Bronchial epithelial cell (primary cell): ENCODE measurements at regions not wholly inside any gene's neighbourhood (a gene's known extent, or its start where the extent isn't known, plus 50 kb on each side); places are given as distances from the start of the nearest gene placed in this dataset.
A peak's percentile ranks its signal among the peaks of the same experiment; 100 is the strongest.

Source experiments
- DNase-seq: peaks from one replicate; pipeline ENCODE4 v3.0.0-alpha.2; 2010; ENCODE audit warnings: low read depth
- FAIRE-seq: peaks from 2 replicates; lab custom pipeline; 2011; peaks lifted over from hg19 to GRCh38; lab: Jason Lieb, UNC
- H3K27me3 ChIP-seq: 2 replicates; pipeline ENCODE4 v1.5.1; 2011; ENCODE audit warnings: low read length; ENCODE audit not compliant: control insufficient read depth, insufficient read depth
- H3K36me3 ChIP-seq: 2 replicates; pipeline ENCODE4 v1.5.1; 2011; ENCODE audit warnings: low read length; ENCODE audit not compliant: control insufficient read depth, insufficient read depth
- H3K4me3 ChIP-seq: 2 replicates; pipeline ENCODE4 v1.5.1; 2011; ENCODE audit warnings: mild to moderate bottlenecking, low read depth, low read length, control low read depth
- TF ChIP-seq, protein P1 (sequence below): IDR thresholded peaks from 2 replicates; pipeline ENCODE4 v1.5.1; 2011; ENCODE audit warnings: mild to moderate bottlenecking, moderate library complexity, low read length, control low read depth, inconsistent platforms; ENCODE audit not compliant: insufficient read depth, severe bottlenecking

DNA sequence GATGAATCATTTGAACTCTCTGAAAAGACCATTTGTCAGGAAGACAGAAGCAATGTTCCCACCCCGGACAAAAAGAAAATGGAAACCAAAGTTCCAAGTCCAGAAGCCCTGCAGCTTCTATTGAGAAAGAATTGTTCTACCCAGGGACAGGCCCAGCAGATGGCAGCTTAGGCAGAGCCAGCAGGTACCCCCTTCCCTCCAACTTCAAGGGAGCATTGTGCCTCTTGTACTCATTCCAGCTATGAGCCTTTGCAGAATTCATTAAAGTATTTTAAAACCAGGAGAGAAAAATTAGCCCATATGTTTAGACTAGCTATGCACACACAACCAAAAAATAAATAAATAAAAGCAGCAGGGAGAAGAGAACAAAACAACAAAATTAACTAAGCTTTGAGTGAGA lies 85.2 kb upstream of the KCND3 start:
- no peak for FAIRE-seq
- TF ChIP-seq, protein P1, sequence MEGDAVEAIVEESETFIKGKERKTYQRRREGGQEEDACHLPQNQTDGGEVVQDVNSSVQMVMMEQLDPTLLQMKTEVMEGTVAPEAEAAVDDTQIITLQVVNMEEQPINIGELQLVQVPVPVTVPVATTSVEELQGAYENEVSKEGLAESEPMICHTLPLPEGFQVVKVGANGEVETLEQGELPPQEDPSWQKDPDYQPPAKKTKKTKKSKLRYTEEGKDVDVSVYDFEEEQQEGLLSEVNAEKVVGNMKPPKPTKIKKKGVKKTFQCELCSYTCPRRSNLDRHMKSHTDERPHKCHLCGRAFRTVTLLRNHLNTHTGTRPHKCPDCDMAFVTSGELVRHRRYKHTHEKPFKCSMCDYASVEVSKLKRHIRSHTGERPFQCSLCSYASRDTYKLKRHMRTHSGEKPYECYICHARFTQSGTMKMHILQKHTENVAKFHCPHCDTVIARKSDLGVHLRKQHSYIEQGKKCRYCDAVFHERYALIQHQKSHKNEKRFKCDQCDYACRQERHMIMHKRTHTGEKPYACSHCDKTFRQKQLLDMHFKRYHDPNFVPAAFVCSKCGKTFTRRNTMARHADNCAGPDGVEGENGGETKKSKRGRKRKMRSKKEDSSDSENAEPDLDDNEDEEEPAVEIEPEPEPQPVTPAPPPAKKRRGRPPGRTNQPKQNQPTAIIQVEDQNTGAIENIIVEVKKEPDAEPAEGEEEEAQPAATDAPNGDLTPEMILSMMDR: no peak
- DNase-seq: no peak
- Histone ChIP-seq H3K36me3 (no peaks in the 10 kb centered on the region), H3K27me3 (no peaks in the 10 kb centered on the region), H3K4me3 (no peak overlapping the region)

DNA sequence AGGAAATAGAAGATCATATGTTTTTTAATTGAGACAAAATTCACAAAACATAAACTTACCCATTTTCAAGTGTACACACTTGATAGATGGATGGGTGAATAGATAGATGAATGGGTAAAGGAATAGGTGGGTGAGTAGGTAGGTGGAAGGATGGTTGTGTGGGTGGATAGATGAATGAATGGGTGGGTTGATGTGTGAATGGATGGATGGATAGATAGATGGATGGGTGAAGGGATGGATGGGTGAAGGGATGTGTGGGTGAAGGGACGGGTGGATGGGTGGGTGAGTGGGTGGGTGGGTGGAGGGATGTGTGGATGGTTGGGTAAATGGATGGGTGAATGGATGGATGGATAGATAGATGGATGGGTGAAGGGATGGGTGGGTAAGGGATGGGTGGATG lies 86.1 kb upstream of the KCND3 start:
- no peaks in the 10 kb centered on the region for H3K36me3 ChIP-seq
- no peak for FAIRE-seq
- DNase-seq: no peak
- H3K4me3 ChIP-seq: no peak overlapping the region
- TF ChIP-seq, protein P1: no peak
- no peaks in the 10 kb centered on the region for H3K27me3 ChIP-seq

DNA sequence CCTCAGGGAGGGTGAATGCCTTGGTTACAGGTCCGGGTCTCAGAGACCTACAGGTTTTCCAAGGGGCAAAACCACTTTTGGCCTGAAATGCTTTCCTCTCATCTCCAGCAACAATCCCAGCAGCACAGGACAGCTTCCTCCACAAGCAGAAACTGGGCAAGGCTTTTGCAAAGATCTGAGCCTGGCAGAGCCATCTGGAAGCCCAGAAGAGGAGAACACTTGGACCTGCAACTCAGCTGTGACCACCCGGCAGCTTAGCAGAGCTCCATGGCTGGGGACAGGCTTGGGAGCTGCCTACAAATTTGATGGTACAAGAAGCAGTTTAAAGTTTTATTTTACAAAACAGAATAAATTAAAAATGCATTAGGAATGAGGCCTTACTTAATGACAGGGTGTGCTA lies 90.0 kb upstream of the KCND3 start:
- TF ChIP-seq, protein P1: no peak
- FAIRE-seq (no peak), DNase-seq (no peak)
- no peaks in the 10 kb centered on the region for H3K27me3 ChIP-seq
- no peaks in the 10 kb centered on the region for H3K36me3 ChIP-seq
- H3K4me3 ChIP-seq: no peak overlapping the region

DNA sequence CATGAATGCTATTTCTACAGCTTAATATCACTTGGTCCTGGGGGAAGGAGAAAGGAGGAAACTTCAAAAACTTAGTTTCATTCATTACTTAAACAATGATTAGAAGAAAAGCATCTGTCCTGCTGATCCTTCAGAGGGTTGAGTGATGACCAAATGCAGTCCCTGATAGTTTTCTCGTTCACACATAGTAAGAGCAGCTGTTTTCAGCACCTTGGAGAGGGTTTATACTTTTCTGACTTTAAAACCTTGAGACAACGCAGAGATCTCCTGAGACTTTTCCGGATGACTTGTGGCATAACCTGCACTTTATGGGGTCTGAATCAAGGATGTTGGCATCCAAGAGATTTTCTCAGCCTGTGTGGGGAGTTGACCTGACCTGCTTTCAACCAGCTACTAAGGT lies 94.0 kb upstream of the KCND3 start:
- FAIRE-seq (peak; percentile 72), DNase-seq (peak; percentile 34)
- H3K36me3 ChIP-seq: no peaks in the 10 kb centered on the region
- H3K4me3 ChIP-seq: no peak overlapping the region
- TF ChIP-seq, protein P1: no peak
- no peaks in the 10 kb centered on the region for H3K27me3 ChIP-seq

DNA sequence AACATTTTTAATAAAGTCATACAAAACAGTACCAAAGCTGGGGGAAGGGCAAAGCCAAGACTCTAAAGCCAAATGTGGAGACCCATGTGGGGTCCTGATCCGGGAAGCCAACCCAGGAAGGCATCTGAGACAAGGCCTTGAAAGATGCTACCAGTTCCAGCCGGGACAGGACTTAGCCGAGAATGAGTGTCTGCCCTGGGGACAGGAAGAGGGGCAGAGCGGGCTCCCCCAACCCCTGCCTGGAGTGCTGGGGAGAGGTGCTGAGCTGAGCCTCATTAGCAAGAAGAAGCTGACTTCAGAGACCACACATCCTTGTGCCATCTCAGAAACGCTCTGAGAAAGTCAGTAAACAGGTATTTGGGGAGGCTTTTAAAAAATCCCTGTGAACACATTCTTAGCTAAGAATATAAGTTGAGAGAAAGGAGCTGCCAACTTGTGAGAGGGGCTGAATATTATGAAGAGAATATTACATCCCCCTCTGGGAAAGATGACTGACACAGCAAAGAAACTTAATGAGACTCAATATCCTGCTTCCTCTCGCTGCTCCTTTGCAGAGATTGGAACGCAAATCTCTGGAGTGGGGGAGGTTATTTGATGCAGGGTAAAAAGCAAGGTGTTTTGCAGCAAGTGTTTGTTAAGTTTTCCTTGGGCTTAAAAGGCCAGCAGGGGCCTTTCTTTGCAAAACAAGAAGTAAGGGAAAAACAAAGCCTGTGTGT lies 103.3 kb upstream of the KCND3 start:
- FAIRE-seq (no peak), DNase-seq (no peak)
- no peaks in the 10 kb centered on the region for H3K36me3 ChIP-seq
- no peaks in the 10 kb centered on the region for H3K27me3 ChIP-seq
- TF ChIP-seq, protein P1: no peak
- H3K4me3 ChIP-seq: no peak overlapping the region

DNA sequence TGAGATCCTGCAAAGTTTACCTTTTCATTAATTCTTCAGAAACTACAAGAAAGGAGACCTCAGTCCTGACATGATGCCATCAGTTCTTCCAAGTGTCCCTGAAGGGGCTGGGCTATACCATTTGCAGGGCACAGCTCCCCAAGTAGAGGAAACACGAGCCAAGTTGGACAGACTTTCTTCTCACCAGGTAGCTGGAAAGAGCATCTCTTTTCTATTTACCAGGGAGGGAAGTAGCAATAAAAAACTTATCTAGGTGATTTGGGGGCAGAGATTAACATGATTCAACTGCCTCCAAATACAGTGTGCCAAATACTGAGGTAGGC lies 103.9 kb upstream of the KCND3 start:
- H3K4me3 ChIP-seq: no peak overlapping the region
- TF ChIP-seq, protein P1: no peak
- no peak for DNase-seq
- no peak for FAIRE-seq
- H3K27me3 ChIP-seq: no peaks in the 10 kb centered on the region
- H3K36me3 ChIP-seq: no peaks in the 10 kb centered on the region
